H9 (cell line): ENCODE measurements at regions not wholly inside any gene's neighbourhood (a gene's known extent, or its start where the extent isn't known, plus 50 kb on each side); places are given as distances from the start of the nearest gene placed in this dataset.

Experiments used
- DNase-seq: peaks from one replicate; pipeline ENCODE4 v3.0.0-alpha.2; 2017
- H2AFZ ChIP-seq: one replicate; pipeline ENCODE4 v1.6.1; 2013; ENCODE audit warnings: mild to moderate bottlenecking, low read length, control low read depth, moderate library complexity
- H2AK5ac ChIP-seq: 2 replicates; pipeline ENCODE4 v1.6.1; 2013; ENCODE audit warnings: low read length, control low read depth, mixed read lengths; ENCODE audit not compliant: insufficient read length
- H2BK120ac ChIP-seq: one replicate; pipeline ENCODE4 v1.6.1; 2013; ENCODE audit warnings: low read depth, mild to moderate bottlenecking, low read length, control low read depth, inconsistent platforms; ENCODE audit not compliant: poor library complexity, severe bottlenecking
- H2BK12ac ChIP-seq: 2 replicates; pipeline ENCODE4 v1.6.1; 2013; ENCODE audit warnings: low read length, control low read depth, mixed read lengths, low read depth; ENCODE audit not compliant: insufficient read length
- H2BK15ac ChIP-seq: 2 replicates; pipeline ENCODE4 v1.6.1; 2013; ENCODE audit warnings: low read depth, low read length, control low read depth
- H2BK20ac ChIP-seq: one replicate; pipeline ENCODE4 v1.6.1; 2013; ENCODE audit warnings: low read depth, mild to moderate bottlenecking, low read length, control low read depth, inconsistent platforms; ENCODE audit not compliant: poor library complexity, severe bottlenecking
- H2BK5ac ChIP-seq: 2 replicates; pipeline ENCODE4 v1.6.1; 2013; ENCODE audit warnings: low read length, control low read depth, mixed read lengths; ENCODE audit not compliant: insufficient read length
- H3K14ac ChIP-seq: 2 replicates; pipeline ENCODE4 v1.6.1; 2013; ENCODE audit warnings: low read length, control low read depth; ENCODE audit not compliant: insufficient read depth
- H3K18ac ChIP-seq: 2 replicates; pipeline ENCODE4 v1.6.1; 2013; ENCODE audit warnings: low read depth, mild to moderate bottlenecking, mixed read lengths, low read length, control low read depth; ENCODE audit not compliant: insufficient read length
- H3K23ac ChIP-seq: 2 replicates; pipeline ENCODE4 v1.6.1; 2013; ENCODE audit warnings: low read length, control low read depth, mixed read lengths, low read depth; ENCODE audit not compliant: insufficient read length
- H3K23me2 ChIP-seq: 2 replicates; pipeline ENCODE4 v1.6.1; 2013; ENCODE audit warnings: low read depth, mild to moderate bottlenecking, mixed read lengths, low read length, control low read depth; ENCODE audit not compliant: insufficient read length, poor library complexity, severe bottlenecking
- H3K27ac ChIP-seq: 2 replicates; pipeline ENCODE4 v1.5.1; 2013; ENCODE audit warnings: low read length, control low read depth, mixed read lengths, low read depth; ENCODE audit not compliant: insufficient read length
- H3K27me3 ChIP-seq: 2 replicates; pipeline ENCODE4 v1.6.1; 2013; ENCODE audit warnings: low read length, control low read depth, inconsistent platforms; ENCODE audit not compliant: insufficient read depth
- H3K4ac ChIP-seq: 2 replicates; pipeline ENCODE4 v1.6.1; 2013; ENCODE audit warnings: low read depth, mild to moderate bottlenecking, control low read depth, inconsistent platforms, low read length, moderate library complexity
- H3K4me1 ChIP-seq: 2 replicates; pipeline ENCODE4 v1.6.1; 2013; ENCODE audit warnings: low read length, control low read depth, inconsistent platforms; ENCODE audit not compliant: insufficient read depth
- H3K4me2 ChIP-seq: 2 replicates; pipeline ENCODE4 v1.6.1; 2013; ENCODE audit warnings: low read length, control low read depth, mixed read lengths; ENCODE audit not compliant: insufficient read length, insufficient read depth
- H3K56ac ChIP-seq: 2 replicates; pipeline ENCODE4 v1.6.1; 2013; ENCODE audit warnings: low read depth, mild to moderate bottlenecking, mixed read lengths, low read length, control low read depth; ENCODE audit not compliant: insufficient read length
- H3K79me1 ChIP-seq: 2 replicates; pipeline ENCODE4 v1.6.1; 2013; ENCODE audit warnings: low read depth, mild to moderate bottlenecking, moderate library complexity, low read length, control low read depth, inconsistent platforms; ENCODE audit not compliant: insufficient read depth, poor library complexity, severe bottlenecking
- H3K79me2 ChIP-seq: 2 replicates; pipeline ENCODE4 v1.6.1; 2013; ENCODE audit warnings: low read length, control low read depth, inconsistent platforms; ENCODE audit not compliant: insufficient read depth
- H3K9ac ChIP-seq: 2 replicates; pipeline ENCODE4 v1.6.1; 2013; ENCODE audit warnings: low read length, control low read depth, mixed read lengths; ENCODE audit not compliant: insufficient read length; ENCODE audit errors: extremely low read depth
- H3K9me3 ChIP-seq: one replicate; pipeline ENCODE4 v1.6.1; 2013; ENCODE audit warnings: low read depth, low read length, inconsistent platforms; ENCODE audit not compliant: control insufficient read depth
- H3T11ph ChIP-seq: one replicate; pipeline ENCODE4 v1.6.1; 2013; ENCODE audit warnings: mild to moderate bottlenecking, low read length, control low read depth, inconsistent platforms
- H4K20me1 ChIP-seq: one replicate; pipeline ENCODE4 v1.6.1; 2013; ENCODE audit not compliant: control insufficient read depth, insufficient read length, insufficient read depth
- H4K5ac ChIP-seq: 2 replicates; pipeline ENCODE4 v1.6.1; 2013; ENCODE audit warnings: low read depth, mild to moderate bottlenecking, mixed read lengths, low read length, control low read depth; ENCODE audit not compliant: insufficient read length
- H4K8ac ChIP-seq: replicated peaks from 2 replicates; pipeline ENCODE4 v1.6.1; 2013; ENCODE audit warnings: low read length, control low read depth, mixed read lengths, low read depth; ENCODE audit not compliant: insufficient read length
- H4K91ac ChIP-seq: 2 replicates; pipeline ENCODE4 v1.6.1; 2013; ENCODE audit warnings: low read depth, mild to moderate bottlenecking, moderate library complexity, mixed read lengths, low read length, control low read depth; ENCODE audit not compliant: insufficient read length
- H3K27ac Mint-ChIP-seq, 3 experiments: 2 replicates in 2 of 3; 3 replicates in 1 of 3; pipeline ENCODE4 v1.8.0; 2020 to 2021; ENCODE audit warnings: mixed read lengths in 3 of 3, mild to moderate bottlenecking in 1 of 3, moderate library complexity in 1 of 3
- H3K27me3 Mint-ChIP-seq: 2 replicates; pipeline ENCODE4 v1.8.0; 2021; ENCODE audit warnings: low read depth, mild to moderate bottlenecking, moderate library complexity, mixed read lengths
- H3K36me3 Mint-ChIP-seq, 3 experiments: 2 replicates in 2 of 3; 3 replicates in 1 of 3; pipeline ENCODE4 v1.8.0; 2020 to 2021; ENCODE audit warnings: low read depth in 3 of 3, mixed read lengths in 3 of 3; ENCODE audit not compliant: insufficient read depth in 1 of 3
- H3K4me1 Mint-ChIP-seq, 2 experiments: 2 replicates each; pipeline ENCODE4 v1.8.0; 2020; ENCODE audit warnings: mixed read lengths in 2 of 2
- H3K4me3 Mint-ChIP-seq, 2 experiments: 2 replicates in 1 of 2; 3 replicates in 1 of 2; pipeline ENCODE4 v1.8.0; 2020 to 2021; ENCODE audit warnings: mild to moderate bottlenecking in 2 of 2, mixed read lengths in 2 of 2, moderate library complexity in 1 of 2
- H3K9me3 Mint-ChIP-seq, 2 experiments: 2 replicates in 1 of 2; 3 replicates in 1 of 2; pipeline ENCODE4 v1.8.0; 2020; ENCODE audit warnings: mild to moderate bottlenecking in 2 of 2, mixed read lengths in 2 of 2, moderate library complexity in 1 of 2
- CTCF ChIP-seq: fragments of 200-600 bp; sonication (generic); conservative IDR thresholded peaks from 3 replicates; pipeline ENCODE4 v1.8.0; 2021; ENCODE audit warnings: antibody characterized with exemption, mild to moderate bottlenecking
- WGBS: extraction: QIAGEN DNeasy Blood & Tissue Kit; methylation state at CpG from one replicate; pipeline ENCODE4 v1.1.7; 2013; ENCODE audit warnings: missing lambda C conversion rate, low lambda C conversion rate, mixed read lengths; ENCODE audit not compliant: insufficient read length; ENCODE audit errors: extremely low coverage; 5-methylcytosine and 5-hydroxymethylcytosine counted together

- H3K4ac ChIP-seq: no peak overlapping the region
- Mint-ChIP-seq H3K27ac (no peak overlapping the region), H3K4me1 (peaks cover 4 to 5% of the 10 kb centered on the region in 2 experiments; a peak in 1 of 4 replicates), H3K36me3 (no peaks in the 10 kb centered on the region), H3K9me3 (no peaks in the 10 kb centered on the region), H3K27me3 (no peaks in the 10 kb centered on the region; the same call in 1 of the 2 replicates), H3K4me3 (no peak overlapping the region)
- WGBS: no CpG with 5 or more reads among the region's 7 CpGs
- H3K27me3 ChIP-seq: no peaks in the 10 kb centered on the region
- DNase-seq: no peak
- H3K9ac ChIP-seq: no peak overlapping the region
- no peak for TF ChIP-seq CTCF
- H3K23ac ChIP-seq: no peak overlapping the region
- no peaks in the 10 kb centered on the region for H3K79me2 ChIP-seq
- H3K4me1 ChIP-seq: no peaks in the 10 kb centered on the region
- no peaks in the 10 kb centered on the region for H4K20me1 ChIP-seq
- H2AFZ ChIP-seq: no peak overlapping the region
- no peak overlapping the region for H2BK12ac ChIP-seq
- H4K8ac ChIP-seq: no peak overlapping the region
- H2AK5ac ChIP-seq: no peak overlapping the region
- H2BK20ac ChIP-seq: no peak overlapping the region
- H3T11ph ChIP-seq: no peak overlapping the region
- H2BK5ac ChIP-seq: no peak overlapping the region
- H3K79me1 ChIP-seq: no peaks in the 10 kb centered on the region
- no peak overlapping the region for H3K27ac ChIP-seq
- no peak overlapping the region for H3K4me2 ChIP-seq
- no peak overlapping the region for H4K5ac ChIP-seq
- H2BK15ac ChIP-seq: no peak overlapping the region
- no peak overlapping the region for H2BK120ac ChIP-seq
- H3K14ac ChIP-seq: no peak overlapping the region
- H3K9me3 ChIP-seq: no peaks in the 10 kb centered on the region
- no peak overlapping the region for H3K56ac ChIP-seq
- H3K18ac ChIP-seq: no peak overlapping the region
- H3K23me2 ChIP-seq: no peaks in the 10 kb centered on the region
- H4K91ac ChIP-seq: no peak overlapping the region
These were observed 189.3 kb downstream of the IPO8 start for GRCh38 chr12:30506411-30506810.
